ENCODE measurements at regions not wholly inside any gene's neighbourhood (a gene's known extent, or its start where the extent isn't known, plus 50 kb on each side); places are given as distances from the start of the nearest gene placed in this dataset.

DNA sequence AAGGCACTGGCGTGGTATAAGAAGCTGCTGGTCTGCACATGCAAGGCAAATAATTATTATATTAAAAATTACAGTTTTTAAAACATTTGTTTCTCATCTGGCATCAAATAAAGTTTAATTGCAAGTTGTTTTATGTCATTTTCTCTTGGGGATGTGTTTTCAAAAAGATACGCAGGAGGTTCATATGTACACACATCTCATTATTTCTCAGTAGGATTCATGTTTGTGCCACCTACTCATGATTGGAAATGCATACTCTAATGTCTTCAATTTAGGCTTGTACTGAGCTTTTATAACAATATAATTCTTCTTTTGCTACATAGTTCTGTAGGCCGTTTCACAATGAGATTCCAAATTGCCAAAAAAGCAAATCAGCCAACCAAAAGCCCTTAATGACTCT lies 244.2 kb upstream of the MEF2C start:
- in situ Hi-C loops (cut with MboI), result no loop called here
- H3K79me2 ChIP-seq (ENCODE audit: insufficient read depth), result no peaks in the 10 kb centered on the region
- WGBS, 2 experiments (ENCODE audit: low coverage in 1 of 2, low lambda C conversion rate in 2 of 2, missing lambda C conversion rate in 2 of 2), result 77 to 80% methylated on average over 3 of the region's 3 CpGs
- no peak for TF ChIP-seq EZH2phosphoT487 (IDR thresholded peaks at IDR 0.05; ENCODE audit: insufficient read depth, low read depth)
- no peak for TF ChIP-seq EZH2 (IDR thresholded peaks at IDR 0.05; ENCODE audit: insufficient read depth, poor library complexity, severe bottlenecking)
- H3K4me1 ChIP-seq (ENCODE audit: insufficient read depth), result peaks cover 6% of the 10 kb centered on the region; the same call in 1 of the 2 replicates
- H3K9me3 ChIP-seq (ENCODE audit: low read depth), result no peaks in the 10 kb centered on the region
- H3F3A ChIP-seq (ENCODE audit: insufficient read depth), result no peaks in the 10 kb centered on the region
- no peak for DNase-seq
- no peak overlapping the region for H3K4me2 ChIP-seq (ENCODE audit: unreplicated experiment)
- no peaks in the 10 kb centered on the region for H3K27me3 ChIP-seq (replicated peaks; ENCODE audit: insufficient read depth)
- H3K4me3 ChIP-seq, result no peak overlapping the region
- H3K9me2 ChIP-seq (ENCODE audit: insufficient read depth), result no peaks in the 10 kb centered on the region
- no peak overlapping the region; the same call in 1 of the 2 replicates for H2AFZ ChIP-seq
- no peak overlapping the region for H3K27ac ChIP-seq
- H3K9ac ChIP-seq, result no peak overlapping the region
- H3K36me3 ChIP-seq (ENCODE audit: low read depth), result no peaks in the 10 kb centered on the region
- no peaks in the 10 kb centered on the region for H4K20me1 ChIP-seq (ENCODE audit: insufficient read depth)

DNA sequence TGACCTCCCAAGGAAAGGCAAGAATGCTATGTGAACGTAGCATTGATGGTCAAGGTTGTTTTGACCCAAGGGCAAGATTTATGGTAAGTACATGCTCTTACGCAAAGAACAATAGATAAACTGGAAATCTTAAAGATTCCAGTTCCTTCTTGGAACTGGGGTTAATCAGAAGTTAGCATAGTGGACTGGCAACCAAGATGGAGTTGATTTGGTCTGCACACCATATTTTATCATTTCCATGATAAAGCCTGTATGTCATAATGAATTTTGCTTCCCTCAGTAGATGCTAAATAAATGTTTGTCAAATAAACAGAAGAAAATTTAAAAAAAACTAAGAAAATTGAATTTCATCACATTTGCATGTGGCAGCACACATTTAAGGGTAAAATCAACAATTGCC lies 242.4 kb upstream of the MEF2C start:
- H3K9ac ChIP-seq, result no peak overlapping the region
- in situ Hi-C loops (cut with MboI), result no loop called here

GRCh38 chr5:89123581-89123980 lies 240.6 kb upstream of the MEF2C start:
- Histone ChIP-seq H3K4me2 (ENCODE audit: unreplicated experiment) (no peak overlapping the region), H3K9me3 (ENCODE audit: low read depth) (no peaks in the 10 kb centered on the region), H3K4me1 (ENCODE audit: insufficient read depth) (peaks cover 6% of the 10 kb centered on the region; the same call in 1 of the 2 replicates), H3K9ac (no peak overlapping the region), H3K27me3 (replicated peaks; ENCODE audit: insufficient read depth) (no peaks in the 10 kb centered on the region), H3K4me3 (no peak overlapping the region), H3K79me2 (ENCODE audit: insufficient read depth) (no peaks in the 10 kb centered on the region), H3K27ac (no peak overlapping the region), H2AFZ (no peak overlapping the region), H3F3A (ENCODE audit: insufficient read depth) (no peaks in the 10 kb centered on the region), H3K36me3 (ENCODE audit: low read depth) (no peaks in the 10 kb centered on the region), H4K20me1 (ENCODE audit: insufficient read depth) (no peaks in the 10 kb centered on the region), H3K9me2 (ENCODE audit: insufficient read depth) (no peaks in the 10 kb centered on the region)
- TF ChIP-seq EZH2 (IDR thresholded peaks at IDR 0.05; ENCODE audit: insufficient read depth, poor library complexity, severe bottlenecking) (no peak), EZH2phosphoT487 (IDR thresholded peaks at IDR 0.05; ENCODE audit: insufficient read depth, low read depth) (no peak)
- in situ Hi-C loops (cut with MboI), result no loop called here
- no peak for DNase-seq
- WGBS, 2 experiments (ENCODE audit: low coverage in 1 of 2, low lambda C conversion rate in 2 of 2, missing lambda C conversion rate in 2 of 2), result 66 to 68% methylated on average over 2 of the region's 2 CpGs

More for the DNA sequence above, 242.4 kb upstream of the MEF2C start:
- Histone ChIP-seq H3K9me2 (ENCODE audit: insufficient read depth) (no peaks in the 10 kb centered on the region), H3K9me3 (ENCODE audit: low read depth) (no peaks in the 10 kb centered on the region), H4K20me1 (ENCODE audit: insufficient read depth) (no peaks in the 10 kb centered on the region), H3K4me3 (no peak overlapping the region), H3K27ac (no peak overlapping the region), H3F3A (ENCODE audit: insufficient read depth) (no peaks in the 10 kb centered on the region), H3K36me3 (ENCODE audit: low read depth) (no peaks in the 10 kb centered on the region), H3K27me3 (replicated peaks; ENCODE audit: insufficient read depth) (no peaks in the 10 kb centered on the region), H3K4me2 (ENCODE audit: unreplicated experiment) (no peak overlapping the region), H3K4me1 (ENCODE audit: insufficient read depth) (peaks cover 6% of the 10 kb centered on the region; the same call in 1 of the 2 replicates), H2AFZ (no peak overlapping the region), H3K79me2 (ENCODE audit: insufficient read depth) (no peaks in the 10 kb centered on the region)
- TF ChIP-seq EZH2phosphoT487 (IDR thresholded peaks at IDR 0.05; ENCODE audit: insufficient read depth, low read depth) (no peak), EZH2 (IDR thresholded peaks at IDR 0.05; ENCODE audit: insufficient read depth, poor library complexity, severe bottlenecking) (no peak)
- 76 to 83% methylated on average over 2 of the region's 2 CpGs for WGBS, 2 experiments (ENCODE audit: low coverage in 1 of 2, low lambda C conversion rate in 2 of 2, missing lambda C conversion rate in 2 of 2)
- no peak for DNase-seq

DNA sequence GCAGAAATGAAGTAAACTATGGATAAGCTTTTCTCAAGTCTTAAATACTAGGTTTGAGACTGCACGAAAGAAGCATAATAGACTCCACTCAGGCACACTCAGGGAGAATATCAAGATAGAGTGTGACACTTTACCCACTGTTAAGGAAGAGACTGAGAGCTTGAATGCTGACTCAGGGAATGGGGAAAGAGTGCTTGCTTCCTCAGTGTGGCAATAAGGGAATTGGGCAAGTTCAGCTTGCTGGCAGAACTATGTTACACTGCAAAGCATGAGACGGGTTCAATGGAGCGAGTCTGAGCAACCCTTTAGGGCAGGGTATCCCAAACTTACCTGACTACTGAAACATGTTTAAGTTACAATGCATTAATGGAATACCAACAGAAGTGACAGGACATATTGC lies 237.7 kb upstream of the MEF2C start:
- Histone ChIP-seq H3K9me3 (ENCODE audit: low read depth) (no peaks in the 10 kb centered on the region), H3K9me2 (ENCODE audit: insufficient read depth) (no peaks in the 10 kb centered on the region), H3K4me1 (ENCODE audit: insufficient read depth) (no peaks in the 10 kb centered on the region), H3K36me3 (ENCODE audit: low read depth) (no peaks in the 10 kb centered on the region), H3K4me3 (no peak overlapping the region), H3F3A (ENCODE audit: insufficient read depth) (no peaks in the 10 kb centered on the region), H3K27me3 (replicated peaks; ENCODE audit: insufficient read depth) (no peaks in the 10 kb centered on the region), H3K4me2 (ENCODE audit: unreplicated experiment) (no peak overlapping the region), H3K27ac (no peak overlapping the region), H4K20me1 (ENCODE audit: insufficient read depth) (no peaks in the 10 kb centered on the region), H3K9ac (no peak overlapping the region), H2AFZ (no peak overlapping the region), H3K79me2 (ENCODE audit: insufficient read depth) (no peaks in the 10 kb centered on the region)
- TF ChIP-seq EZH2 (IDR thresholded peaks at IDR 0.05; ENCODE audit: insufficient read depth, poor library complexity, severe bottlenecking), result no peak
- TF ChIP-seq EZH2phosphoT487 (IDR thresholded peaks at IDR 0.05; ENCODE audit: insufficient read depth, low read depth), result no peak
- in situ Hi-C loops (cut with MboI), result no loop called here
- WGBS, 2 experiments (ENCODE audit: low coverage in 1 of 2, low lambda C conversion rate in 2 of 2, missing lambda C conversion rate in 2 of 2), result 92 to 95% methylated on average over 3 of the region's 3 CpGs
- peak; percentile 48 for DNase-seq

- Histone ChIP-seq H2AFZ (no peak overlapping the region), H3K36me3 (ENCODE audit: low read depth) (no peaks in the 10 kb centered on the region), H3K4me1 (ENCODE audit: insufficient read depth) (no peaks in the 10 kb centered on the region), H3K9me2 (ENCODE audit: insufficient read depth) (no peaks in the 10 kb centered on the region), H3K9me3 (ENCODE audit: low read depth) (no peaks in the 10 kb centered on the region), H3K27ac (no peak overlapping the region), H3K27me3 (replicated peaks; ENCODE audit: insufficient read depth) (no peaks in the 10 kb centered on the region), H3K9ac (no peak overlapping the region), H3K4me2 (ENCODE audit: unreplicated experiment) (no peak overlapping the region), H3F3A (ENCODE audit: insufficient read depth) (no peaks in the 10 kb centered on the region), H3K79me2 (ENCODE audit: insufficient read depth) (no peaks in the 10 kb centered on the region), H3K4me3 (no peak overlapping the region), H4K20me1 (ENCODE audit: insufficient read depth) (no peaks in the 10 kb centered on the region)
- no peak for TF ChIP-seq EZH2phosphoT487 (IDR thresholded peaks at IDR 0.05; ENCODE audit: insufficient read depth, low read depth)
- no peak for TF ChIP-seq EZH2 (IDR thresholded peaks at IDR 0.05; ENCODE audit: insufficient read depth, poor library complexity, severe bottlenecking)
- in situ Hi-C loops (cut with MboI), result no loop called here
- peak; percentile 32 for DNase-seq
- 87 to 95% methylated on average over 1 of the region's 1 CpG for WGBS, 2 experiments (ENCODE audit: low coverage in 1 of 2, low lambda C conversion rate in 2 of 2, missing lambda C conversion rate in 2 of 2)
Measured at GRCh38 chr5:89117124-89117644, 234.2 kb upstream of the MEF2C start.
